Stimulated activated CD8-positive, alpha-beta memory T cell treated with anti-CD3 and anti-CD28 coated beads, Interleukin-12 subunit alpha, Interleukin-12 subunit beta, amount 100 ng/mL, for 24 hours (primary cell): ENCODE measurements at regions not wholly inside any gene's neighbourhood (a gene's known extent, or its start where the extent isn't known, plus 50 kb on each side); places are given as distances from the start of the nearest gene placed in this dataset.

Source experiments
- DNase-seq: peaks from one replicate; pipeline ENCODE4 v3.0.0-alpha.2; 2020; ENCODE audit errors: extremely low read depth

GRCh38 chr13:106905380-106906162, 337.6 kb upstream of the ARGLU1 start:
- no peak for DNase-seq

DNA sequence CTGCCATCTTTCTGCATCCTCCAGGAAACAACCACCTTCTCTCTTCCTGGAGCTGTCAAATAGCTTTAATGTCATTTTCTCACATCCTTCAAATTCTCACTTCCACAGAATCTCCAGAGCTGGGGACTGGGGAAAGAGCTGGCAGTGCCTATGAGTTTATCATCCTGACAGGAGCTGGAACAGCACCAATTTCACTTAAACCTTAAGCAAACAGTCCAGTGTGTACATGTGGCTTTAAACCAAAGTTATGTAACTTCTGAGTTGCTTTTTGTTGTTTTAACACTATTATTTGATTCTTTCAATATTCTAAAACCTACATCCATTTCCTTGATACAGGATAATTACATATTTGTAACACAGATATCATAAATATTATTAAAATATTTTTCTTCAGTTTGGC, 331.5 kb upstream of the ARGLU1 start:
- no peak for DNase-seq

DNA sequence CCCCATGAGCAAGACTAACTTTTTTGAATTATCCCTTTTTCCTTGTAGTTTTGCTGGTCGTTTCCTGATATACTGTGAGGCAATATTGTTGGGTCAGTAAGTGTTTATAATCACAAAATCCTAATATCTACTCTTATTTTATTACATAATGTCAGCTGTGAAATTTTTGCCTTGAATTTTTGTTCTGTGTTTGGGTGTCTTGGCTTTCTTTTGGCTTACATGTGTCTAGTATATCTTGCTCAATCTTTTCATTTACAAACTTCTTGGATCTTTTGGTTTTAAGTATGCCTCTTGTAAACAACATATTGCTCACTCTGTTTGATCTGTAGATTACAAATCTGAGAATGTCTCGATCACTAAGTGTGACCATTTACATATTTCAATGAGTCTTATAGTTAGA, 330.3 kb upstream of the ARGLU1 start:
- DNase-seq, result no peak

GRCh38 chr13:106888148-106888547, 320.2 kb upstream of the ARGLU1 start:
- DNase-seq, result no peak

- no peak for DNase-seq
These were observed 319.7 kb upstream of the ARGLU1 start for GRCh38 chr13:106887686-106888085.

DNA sequence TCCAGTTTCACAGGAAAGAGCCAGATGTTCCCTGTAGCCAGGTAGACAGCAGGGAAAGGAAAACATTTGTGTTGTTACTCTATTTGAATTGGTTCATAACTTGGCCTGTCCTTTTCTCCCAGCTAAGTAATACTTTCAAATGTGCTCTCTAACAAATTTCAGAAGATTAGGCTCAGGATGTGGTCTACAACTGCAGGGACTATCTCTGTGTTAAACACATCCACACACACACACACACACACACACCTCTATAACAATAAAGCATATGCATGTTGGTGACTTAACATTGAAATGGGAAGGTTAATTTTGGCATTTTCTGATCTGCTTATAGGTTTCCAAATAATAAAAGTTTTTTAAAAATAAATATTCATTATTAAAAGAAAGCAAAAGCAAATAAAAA, 316.0 kb upstream of the ARGLU1 start:
- no peak for DNase-seq

- no peak for DNase-seq
These were observed 314.3 kb upstream of the ARGLU1 start for GRCh38 chr13:106882246-106882645.

DNA sequence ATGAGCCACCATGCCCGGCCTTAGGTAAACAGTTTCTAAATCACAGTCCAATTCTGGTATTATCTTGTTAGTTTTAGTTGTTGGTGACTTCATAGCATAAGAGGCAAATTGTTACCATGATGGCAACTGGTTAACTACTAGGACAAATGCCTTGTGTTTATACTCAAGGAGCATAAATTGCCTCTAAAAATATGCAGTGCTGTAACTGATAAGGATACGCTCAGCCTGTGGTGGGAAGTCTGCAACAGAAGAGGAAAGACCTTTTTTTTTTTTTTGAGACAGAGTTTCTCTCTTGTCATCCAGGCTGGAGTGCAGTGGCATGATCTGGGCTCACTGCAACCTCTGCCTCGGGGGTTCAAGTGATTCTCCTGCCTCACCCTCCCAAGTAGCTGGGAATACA, 311.9 kb upstream of the ARGLU1 start:
- no peak for DNase-seq

DNA sequence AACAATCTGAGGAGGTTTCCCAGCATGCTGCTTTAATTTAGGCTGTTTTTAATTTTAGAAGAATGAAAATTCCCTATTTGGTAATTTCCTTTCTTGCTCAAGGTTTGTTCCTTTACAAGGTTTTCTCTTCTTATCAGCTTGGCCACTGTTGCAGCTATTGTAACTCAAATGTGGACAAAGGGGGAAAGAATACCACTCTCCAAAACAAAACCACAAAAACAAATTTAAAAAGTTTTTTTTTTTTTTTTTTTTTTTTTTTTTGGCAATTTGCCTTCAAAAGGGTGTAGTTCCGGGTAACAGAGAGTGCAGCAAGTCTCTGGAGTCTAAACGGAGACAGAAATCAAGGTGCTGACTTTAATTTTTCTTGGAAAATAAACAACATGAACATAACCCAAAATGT, 306.4 kb upstream of the ARGLU1 start:
- no peak for DNase-seq

- no peak for DNase-seq
These were observed 305.9 kb upstream of the ARGLU1 start for GRCh38 chr13:106873810-106874209.

GRCh38 chr13:106867249-106867648, 299.3 kb upstream of the ARGLU1 start:
- DNase-seq, result no peak

DNA sequence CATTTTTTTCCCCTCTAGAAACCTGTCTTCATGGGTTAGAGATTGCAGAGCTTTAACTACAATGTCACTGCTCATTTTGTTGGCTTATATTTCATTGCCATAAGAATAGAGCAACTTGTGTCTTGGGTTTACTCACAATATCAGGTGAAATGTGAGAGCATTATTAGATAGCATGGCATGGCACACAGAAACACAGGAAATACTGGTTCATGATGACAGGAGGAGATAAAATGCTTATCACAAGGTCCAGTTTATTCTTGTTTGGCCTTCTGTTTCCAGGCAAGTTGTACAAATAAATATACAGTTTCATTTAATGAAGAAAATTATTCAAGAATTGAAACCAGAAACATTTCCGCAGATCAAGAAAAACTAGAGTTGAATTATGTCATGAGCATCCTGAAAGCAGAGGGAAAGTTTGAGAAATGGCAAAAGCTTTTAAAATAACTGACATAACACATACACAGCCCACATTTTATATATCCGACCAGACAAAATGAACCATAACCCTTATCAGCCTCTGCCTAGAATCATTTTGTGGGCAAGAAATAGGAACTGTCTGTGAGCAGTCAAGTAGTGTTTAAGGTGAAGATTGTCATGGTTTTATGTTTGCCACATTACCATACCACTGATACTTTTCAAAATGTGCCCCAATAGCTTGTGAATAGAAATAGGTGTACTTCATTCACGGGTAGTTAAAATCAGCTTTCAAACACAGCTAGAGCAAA, 297.9 kb upstream of the ARGLU1 start:
- no peak for DNase-seq

GRCh38 chr13:106859533-106859904, 291.6 kb upstream of the ARGLU1 start:
- no peak for DNase-seq

GRCh38 chr13:106858903-106859532, 291.1 kb upstream of the ARGLU1 start:
- DNase-seq, result no peak

GRCh38 chr13:106852436-106852835, 284.5 kb upstream of the ARGLU1 start:
- no peak for DNase-seq

DNA sequence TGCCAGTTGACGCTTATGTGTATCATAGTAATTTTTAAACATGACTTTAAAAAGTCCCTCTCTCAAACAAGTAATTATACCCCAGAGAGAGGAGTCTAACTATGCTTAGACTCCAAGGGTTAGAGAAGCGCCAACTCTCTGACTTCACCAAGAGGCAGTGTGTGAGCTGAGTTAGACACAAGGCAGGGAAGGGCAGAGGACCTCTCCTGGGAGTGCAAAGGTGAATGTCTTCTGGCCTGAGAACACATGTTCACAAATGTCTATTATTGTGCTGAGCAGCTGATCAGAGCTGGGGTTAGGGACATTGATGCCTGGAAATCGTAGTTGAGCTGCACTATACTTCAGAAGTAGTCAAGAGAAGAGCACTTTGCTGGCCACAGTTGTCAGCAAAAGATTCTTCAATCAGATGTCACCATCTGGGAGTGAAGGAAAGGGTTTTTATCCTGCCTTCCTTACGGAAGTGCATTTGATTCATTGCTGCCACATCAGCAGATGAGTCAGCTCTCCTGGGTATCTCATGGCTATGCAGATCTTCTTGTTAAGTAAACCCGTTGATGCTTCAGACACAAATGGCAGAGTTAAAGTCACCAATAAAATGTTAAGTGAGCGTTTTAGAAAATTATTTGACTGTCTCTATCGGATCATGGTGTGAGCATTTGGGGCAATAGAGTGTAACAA, 283.2 kb upstream of the ARGLU1 start:
- DNase-seq, result no peak

DNA sequence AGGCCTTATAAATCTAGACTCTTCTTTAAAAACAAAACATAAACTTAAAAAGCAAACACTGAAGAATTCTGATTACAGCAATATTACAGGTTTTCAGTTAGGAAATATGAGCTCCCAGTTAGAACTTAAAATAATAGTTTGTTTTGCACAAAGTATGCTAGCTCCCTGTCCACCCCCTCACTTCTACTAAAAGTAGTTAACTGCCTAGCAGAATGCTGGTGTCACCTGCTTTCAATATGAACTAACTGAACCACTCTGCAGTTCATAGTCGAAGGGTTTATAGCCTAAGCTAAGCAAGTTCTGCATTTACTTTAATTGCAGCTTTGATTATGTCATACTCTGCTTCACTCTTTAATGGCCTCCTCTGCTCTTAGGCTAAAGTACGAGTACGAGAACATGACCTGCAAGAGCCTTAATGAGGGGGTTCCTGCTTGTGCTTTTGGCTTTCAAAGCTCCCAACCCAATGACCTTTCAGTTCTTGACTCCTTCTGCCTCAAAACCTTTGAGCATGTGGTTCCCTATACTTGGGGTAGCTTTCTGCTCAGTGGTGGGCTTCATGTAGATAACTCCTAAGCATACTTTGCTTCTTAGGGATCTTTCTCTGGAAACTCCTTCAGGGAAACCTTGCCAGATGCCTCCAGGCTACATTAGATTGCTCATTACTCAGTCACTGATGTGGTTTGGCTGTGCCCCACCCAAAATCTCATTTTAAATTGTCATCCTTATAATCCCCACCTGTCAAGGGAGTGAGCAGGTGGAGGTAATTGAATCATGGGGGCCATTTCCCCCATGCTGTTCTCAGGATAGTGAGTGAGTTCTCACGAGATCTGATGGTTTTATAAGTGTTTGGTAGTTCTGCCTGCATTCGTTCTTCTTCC, 278.9 kb upstream of the ARGLU1 start:
- no peak for DNase-seq

- DNase-seq, result no peak
These were observed 268.4 kb upstream of the ARGLU1 start for GRCh38 chr13:106836186-106836802.

GRCh38 chr13:106835477-106835876, 267.5 kb upstream of the ARGLU1 start:
- no peak for DNase-seq

- DNase-seq, result no peak
These were observed 254.0 kb upstream of the ARGLU1 start for GRCh38 chr13:106821979-106822378.
